ENCODE measurements at regions not wholly inside any gene's neighbourhood (a gene's known extent, or its start where the extent isn't known, plus 50 kb on each side); places are given as distances from the start of the nearest gene placed in this dataset.

DNA sequence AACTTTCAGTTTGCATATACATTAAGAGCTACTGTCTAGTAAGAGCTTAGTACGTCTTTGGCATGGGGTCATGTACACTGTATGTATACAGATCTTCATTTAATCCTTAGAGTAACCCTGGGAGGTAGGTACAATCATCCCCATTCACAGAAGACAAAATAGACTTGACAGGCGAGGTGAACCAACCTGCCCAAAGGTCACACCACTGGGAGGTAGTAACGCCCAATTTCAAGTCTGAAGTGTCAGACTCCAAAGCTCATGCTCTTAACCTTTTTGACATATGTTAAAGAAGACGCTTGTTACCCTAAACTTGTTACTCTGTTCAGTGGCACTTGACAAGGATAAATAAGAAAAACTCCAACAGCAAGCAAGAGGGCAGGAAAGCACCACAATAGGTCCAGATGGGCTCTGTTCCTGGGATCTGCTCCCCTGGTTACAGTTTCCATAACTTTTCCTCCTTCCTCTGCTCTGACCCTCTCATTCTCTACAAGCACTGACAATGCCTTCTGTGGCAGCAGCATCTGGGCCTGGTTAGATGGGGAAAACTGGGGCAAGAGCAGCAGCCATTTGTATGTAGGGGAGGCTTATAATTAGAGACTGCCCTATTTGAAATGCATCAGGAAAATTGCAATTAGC lies 64.7 kb upstream of the SERTAD2 start:
- no peak for TF ChIP-seq EZH2 (optimal IDR thresholded peaks at IDR 0.05; ENCODE audit: low read depth, low read length)
- TF ChIP-seq, protein P1, sequence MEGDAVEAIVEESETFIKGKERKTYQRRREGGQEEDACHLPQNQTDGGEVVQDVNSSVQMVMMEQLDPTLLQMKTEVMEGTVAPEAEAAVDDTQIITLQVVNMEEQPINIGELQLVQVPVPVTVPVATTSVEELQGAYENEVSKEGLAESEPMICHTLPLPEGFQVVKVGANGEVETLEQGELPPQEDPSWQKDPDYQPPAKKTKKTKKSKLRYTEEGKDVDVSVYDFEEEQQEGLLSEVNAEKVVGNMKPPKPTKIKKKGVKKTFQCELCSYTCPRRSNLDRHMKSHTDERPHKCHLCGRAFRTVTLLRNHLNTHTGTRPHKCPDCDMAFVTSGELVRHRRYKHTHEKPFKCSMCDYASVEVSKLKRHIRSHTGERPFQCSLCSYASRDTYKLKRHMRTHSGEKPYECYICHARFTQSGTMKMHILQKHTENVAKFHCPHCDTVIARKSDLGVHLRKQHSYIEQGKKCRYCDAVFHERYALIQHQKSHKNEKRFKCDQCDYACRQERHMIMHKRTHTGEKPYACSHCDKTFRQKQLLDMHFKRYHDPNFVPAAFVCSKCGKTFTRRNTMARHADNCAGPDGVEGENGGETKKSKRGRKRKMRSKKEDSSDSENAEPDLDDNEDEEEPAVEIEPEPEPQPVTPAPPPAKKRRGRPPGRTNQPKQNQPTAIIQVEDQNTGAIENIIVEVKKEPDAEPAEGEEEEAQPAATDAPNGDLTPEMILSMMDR (IDR thresholded peaks at IDR 0.05; ENCODE audit: low read length), result no peak

Data from MM.1S (cell line).